ENCODE measurements at regions not wholly inside any gene's neighbourhood (a gene's known extent, or its start where the extent isn't known, plus 50 kb on each side); places are given as distances from the start of the nearest gene placed in this dataset.

- DNase-seq = no peak
Measured at GRCh38 chr14:44131861-44132260, 375.2 kb downstream of the FSCB start.

DNA sequence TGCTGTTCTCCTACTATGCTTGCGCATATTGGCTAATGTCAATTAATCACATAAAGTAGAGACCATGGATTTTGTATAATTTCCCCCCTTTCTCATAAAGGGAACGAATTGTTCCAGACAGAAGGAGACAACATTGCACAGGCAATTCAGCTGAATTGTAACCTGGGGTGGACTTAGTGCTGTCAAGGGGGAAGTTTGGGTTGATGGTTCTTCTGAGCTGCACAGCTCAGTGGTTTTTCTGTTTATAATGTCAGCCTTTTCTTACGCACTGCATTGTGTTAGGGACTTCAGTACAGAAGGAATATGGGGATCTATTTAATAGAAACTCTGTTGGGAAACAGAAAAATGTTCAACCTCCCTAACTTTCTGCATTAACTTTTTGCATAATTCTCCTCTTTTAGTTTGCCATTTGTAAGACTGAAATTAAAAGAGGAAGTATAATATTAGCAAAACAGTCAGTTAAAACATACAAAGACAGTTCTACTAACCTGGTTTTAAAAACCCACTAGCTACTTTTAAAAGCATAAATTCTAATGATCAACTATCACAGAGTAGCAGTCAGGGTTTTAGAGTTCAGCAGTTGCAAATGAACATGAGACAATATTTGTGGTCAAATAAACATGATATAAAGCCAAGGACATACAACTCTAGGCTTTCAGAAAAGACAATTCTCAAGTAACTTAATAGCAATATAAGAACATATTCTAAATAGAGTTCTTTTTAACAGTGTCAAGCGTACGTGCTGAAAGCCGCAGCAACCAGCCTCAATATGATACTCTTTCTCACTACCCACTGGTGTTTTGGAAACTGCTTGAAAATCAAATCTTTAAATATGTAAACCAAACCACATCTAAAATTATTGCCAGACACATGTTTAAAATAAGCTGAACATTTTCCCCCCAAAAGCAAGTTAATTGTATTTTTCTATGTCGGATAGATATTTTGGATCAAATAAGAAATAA, 393.0 kb downstream of the FSCB start:
- DNase-seq = no peak

- DNase-seq = no peak
Measured at GRCh38 chr14:44112774-44113460, 394.2 kb downstream of the FSCB start.

GRCh38 chr14:44109036-44109435, 398.0 kb downstream of the FSCB start:
- DNase-seq = no peak

- no peak for DNase-seq
Measured at GRCh38 chr14:44108601-44109000, 398.5 kb downstream of the FSCB start.

DNA sequence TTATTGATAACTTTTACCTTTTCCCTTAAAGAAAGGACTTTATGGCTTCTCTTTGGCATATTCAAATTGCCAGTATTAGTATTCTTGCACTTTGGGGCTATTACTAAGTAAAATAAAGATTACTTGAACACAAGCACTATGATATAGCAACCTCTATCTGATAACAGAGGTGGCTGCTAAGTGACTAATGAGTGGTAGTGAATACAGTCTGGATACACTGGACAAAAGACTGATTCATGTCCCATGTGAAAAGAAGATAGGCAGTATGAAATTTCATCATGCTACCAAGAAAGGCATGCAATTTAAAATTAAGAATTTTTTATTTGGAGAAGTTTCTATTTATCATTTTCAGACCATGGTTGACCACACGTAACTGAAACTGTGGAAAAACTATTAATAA, 399.9 kb downstream of the FSCB start:
- no peak for DNase-seq

GRCh38 chr14:44099743-44100488, 407.2 kb downstream of the FSCB start:
- no peak for DNase-seq

GRCh38 chr14:44081146-44081545, 425.9 kb downstream of the FSCB start:
- DNase-seq = no peak

DNA sequence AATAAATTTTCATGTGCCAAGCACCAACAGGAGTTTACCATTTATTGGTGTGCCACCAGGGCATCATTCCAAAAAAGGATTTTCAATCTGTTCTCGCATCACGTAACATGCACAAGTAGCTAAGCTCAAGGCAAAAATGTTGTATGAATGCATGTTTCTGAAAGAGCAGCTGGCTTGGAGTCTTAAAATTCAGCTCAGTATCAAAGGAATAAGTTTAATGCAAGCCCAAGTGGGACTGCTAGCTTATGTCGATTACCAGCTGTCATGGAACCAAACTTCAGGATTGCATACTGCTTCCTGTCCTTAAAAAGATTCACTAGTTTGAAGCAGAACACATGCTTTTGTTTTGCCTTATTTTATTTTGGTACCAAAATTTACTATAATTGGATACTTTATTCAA, 437.0 kb downstream of the FSCB start:
- DNase-seq = no peak

DNA sequence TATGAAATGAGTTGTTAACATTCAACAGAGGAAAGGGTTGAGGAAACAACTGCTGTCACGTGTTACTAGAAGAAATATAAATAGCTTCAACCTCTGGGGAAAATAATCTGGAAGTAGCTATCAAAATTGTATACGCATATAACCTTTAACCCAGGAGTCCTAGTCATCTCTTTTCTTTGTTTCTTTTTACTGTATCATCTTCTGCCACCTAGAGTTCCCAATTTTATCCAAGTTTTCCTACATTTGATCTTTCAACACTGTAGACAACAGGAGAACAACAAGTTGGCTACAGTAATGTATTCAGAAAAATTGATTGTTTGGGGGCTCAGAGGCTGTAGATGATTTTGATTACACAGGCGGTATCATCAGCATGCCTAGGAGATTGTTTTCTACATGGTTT, 453.7 kb downstream of the FSCB start:
- no peak for DNase-seq

DNA sequence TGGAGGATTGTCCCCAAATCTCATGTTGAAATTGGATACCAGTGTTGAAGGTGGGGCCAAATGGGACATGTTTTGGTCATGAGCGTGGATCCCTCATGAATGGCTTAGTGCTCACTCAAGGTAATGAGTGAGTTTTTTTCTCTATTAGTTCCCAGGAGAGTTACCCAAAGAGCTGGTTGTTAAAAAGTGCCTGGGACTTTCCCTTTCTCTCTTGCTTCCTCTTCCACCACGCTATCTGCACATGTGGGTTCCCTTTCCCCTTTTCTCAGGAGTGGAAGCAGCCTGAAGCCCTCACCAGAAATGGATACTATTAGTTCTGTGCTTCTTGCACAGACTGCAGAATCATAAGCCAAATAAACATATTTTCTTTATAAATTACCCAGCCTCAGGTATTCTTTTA, 465.4 kb downstream of the FSCB start:
- DNase-seq = no peak

- no peak for DNase-seq
Measured at GRCh38 chr14:44040561-44040960, 466.5 kb downstream of the FSCB start.

- no peak for DNase-seq
Measured at GRCh38 chr14:44036248-44036647, 470.8 kb downstream of the FSCB start.

DNA sequence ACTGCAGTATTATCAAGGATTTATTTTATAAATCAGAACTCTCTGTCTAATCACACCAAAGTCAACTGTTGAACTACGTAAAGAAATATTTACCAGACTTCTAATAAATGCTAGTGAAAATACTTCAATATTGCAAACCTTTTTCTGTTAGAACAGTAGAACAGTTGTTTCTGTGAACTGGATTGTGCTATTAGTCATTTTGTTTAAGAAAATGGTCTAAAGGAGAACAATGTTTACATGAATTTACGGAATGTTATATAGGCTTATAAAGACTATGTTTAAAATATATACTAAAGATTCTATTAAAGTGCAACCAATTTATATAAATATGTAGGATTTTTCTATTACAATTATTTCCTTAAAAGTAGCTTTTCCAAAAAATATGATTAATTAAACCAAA, 471.4 kb downstream of the FSCB start:
- no peak for DNase-seq

GRCh38 chr14:44030831-44031383, 476.2 kb downstream of the FSCB start:
- DNase-seq = no peak

DNA sequence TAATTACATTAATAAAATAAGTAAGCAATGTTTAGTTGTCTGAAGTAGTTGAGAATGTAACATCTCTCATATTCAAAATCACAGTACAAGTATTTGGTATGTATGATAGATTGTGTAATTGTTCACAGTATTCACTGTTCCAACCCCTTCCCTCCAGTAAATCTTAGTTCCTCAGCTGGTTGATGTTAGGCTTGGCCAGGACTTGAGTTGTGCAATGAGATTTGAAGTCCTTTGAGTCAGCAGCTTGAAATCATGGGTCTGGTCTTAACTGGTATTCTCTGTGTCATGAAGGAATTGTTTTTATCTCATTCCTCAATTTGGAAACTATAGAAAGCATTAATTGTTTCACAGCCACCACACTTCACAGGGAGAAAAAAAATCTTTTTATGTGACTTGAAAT, 477.1 kb downstream of the FSCB start:
- no peak for DNase-seq

GRCh38 chr14:44027397-44027796, 479.7 kb downstream of the FSCB start:
- DNase-seq = no peak

- no peak for DNase-seq
Measured at GRCh38 chr14:44010595-44010994, 496.5 kb downstream of the FSCB start.

DNA sequence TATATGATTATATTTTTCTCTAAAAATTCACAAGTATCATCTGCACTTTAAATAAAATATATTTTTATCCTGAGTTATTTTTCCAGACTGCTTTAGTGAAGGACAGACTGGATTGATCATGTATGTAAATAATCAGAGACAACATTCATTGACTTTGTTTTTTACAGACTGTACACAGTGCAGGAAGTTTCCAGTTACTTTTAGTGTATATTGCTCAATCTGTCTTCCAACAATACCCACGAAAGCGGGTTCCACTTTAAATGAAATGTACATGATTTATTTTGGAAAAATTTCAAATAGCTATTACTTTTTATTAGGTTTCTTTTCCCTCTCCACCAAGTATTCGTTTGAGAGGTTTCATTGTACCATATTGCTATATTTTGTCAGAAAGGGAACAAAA, 497.0 kb downstream of the FSCB start:
- no peak for DNase-seq

DNA sequence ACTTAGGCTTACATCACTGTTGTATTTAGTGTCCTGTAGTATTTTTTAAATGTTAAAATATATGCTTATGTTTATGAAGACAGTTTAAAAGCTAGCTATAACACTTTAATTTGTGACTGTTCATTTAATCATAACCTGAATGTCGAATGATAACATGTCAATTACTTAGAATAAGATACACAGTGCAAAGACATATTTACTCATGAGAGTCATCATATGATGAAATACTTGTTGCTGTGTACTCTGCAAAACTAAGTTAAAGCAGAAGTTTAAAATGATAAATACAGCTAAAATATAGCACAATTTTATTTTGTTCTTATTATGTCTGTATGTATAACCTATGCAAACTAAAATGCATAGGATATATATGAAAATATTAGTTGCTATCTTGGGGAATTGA, 497.4 kb downstream of the FSCB start:
- DNase-seq = no peak

DNA sequence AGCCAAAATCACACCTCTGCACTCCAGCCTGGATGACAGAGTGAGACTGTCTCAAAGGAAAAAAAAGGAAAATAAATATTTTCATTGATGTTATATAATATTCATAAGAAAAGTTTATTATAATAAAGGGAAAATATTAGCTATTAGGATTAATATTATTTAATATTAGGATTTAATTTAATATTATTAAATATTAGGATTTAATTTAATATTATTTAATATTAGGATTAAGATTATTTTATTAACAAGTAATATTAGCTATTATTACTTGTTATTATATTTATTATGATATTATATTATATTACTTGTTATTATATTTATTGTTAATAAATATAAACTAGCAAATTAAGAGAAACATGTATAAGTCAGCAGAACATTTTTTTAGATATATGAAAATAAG, 518.1 kb downstream of the FSCB start:
- DNase-seq = no peak

DNA sequence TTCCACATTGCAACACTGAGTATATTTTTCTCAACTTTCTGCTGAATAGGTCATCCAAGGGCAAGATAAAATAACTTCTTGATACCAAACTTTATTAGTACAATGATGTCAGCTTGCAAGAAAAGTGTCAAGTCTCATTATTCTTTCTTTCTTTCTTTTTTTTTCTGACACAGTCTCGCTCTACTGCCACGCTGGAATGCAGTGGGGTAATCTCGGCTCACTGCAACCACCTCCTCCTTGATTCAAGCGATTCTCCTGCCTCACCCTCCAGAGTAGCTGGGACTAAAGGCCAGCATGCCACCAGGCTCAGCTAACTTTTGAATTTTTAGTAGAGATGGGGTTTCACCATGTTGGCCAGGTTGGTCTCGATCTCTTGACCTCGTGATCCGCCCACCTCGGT, 523.4 kb downstream of the FSCB start:
- no peak for DNase-seq

- DNase-seq = no peak
Measured at GRCh38 chr14:43981135-43981768, 525.8 kb downstream of the FSCB start.
